ENCODE measurements at regions not wholly inside any gene's neighbourhood (a gene's known extent, or its start where the extent isn't known, plus 50 kb on each side); places are given as distances from the start of the nearest gene placed in this dataset.
"Not testable (repeated sequence)": the region's sequence is repeated elsewhere in the genome, so short reads cannot be mapped to it uniquely, and the experiment has no call there.

DNA sequence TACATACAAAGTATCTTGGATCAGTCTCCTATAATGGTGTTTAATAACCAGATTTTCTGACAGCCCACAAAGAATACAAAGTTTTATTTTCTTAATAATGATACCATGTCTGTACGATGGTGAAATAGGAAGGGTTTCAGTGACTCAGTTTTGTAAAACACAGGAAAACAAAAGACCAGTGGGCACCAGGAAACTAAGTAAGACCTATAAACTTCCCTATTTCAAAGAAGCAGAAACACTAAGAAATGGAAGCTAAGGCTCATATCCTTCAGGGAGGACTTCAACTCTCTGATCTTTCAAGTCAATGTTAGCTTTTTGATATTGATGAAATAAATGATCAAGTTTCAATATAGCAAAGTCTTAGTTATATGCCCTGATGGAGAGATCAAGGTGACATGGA lies 196.0 kb downstream of the DUSP6 start:
- Histone ChIP-seq H3K4me2 (ENCODE audit: low read length) (no peak overlapping the region), H3K79me2 (no peaks in the 10 kb centered on the region), H3K36me3 (ENCODE audit: control insufficient read depth, insufficient read depth, low read length) (no peaks in the 10 kb centered on the region), H3K27me3 (ENCODE audit: control insufficient read depth, insufficient read depth, low read length) (no peaks in the 10 kb centered on the region), H3K9ac (no peak overlapping the region), H3K4me3 (ENCODE audit: low read depth, low read length) (no peak overlapping the region), H2AFZ (peak overlapping the region; percentile 31), H3K27ac (peak overlapping the region; percentile 2), H3K9me3 (ENCODE audit: control insufficient read depth, low read length) (no peaks in the 10 kb centered on the region), H3K4me1 (peaks cover 25% of the 10 kb centered on the region)
- TF ChIP-seq CTCF (IDR thresholded peaks at IDR 0.05), result no peak

- Histone ChIP-seq H3K9me3 (ENCODE audit: control insufficient read depth, low read length) (no peaks in the 10 kb centered on the region), H3K4me2 (ENCODE audit: low read length) (no peak overlapping the region), H3K4me1 (peaks cover 20% of the 10 kb centered on the region), H3K9ac (no peak overlapping the region), H3K4me3 (ENCODE audit: low read depth, low read length) (no peak overlapping the region), H3K79me2 (no peaks in the 10 kb centered on the region), H3K36me3 (ENCODE audit: control insufficient read depth, insufficient read depth, low read length) (no peaks in the 10 kb centered on the region), H2AFZ (no peak overlapping the region), H3K27me3 (ENCODE audit: control insufficient read depth, insufficient read depth, low read length) (no peaks in the 10 kb centered on the region), H3K27ac (no peak overlapping the region)
- TF ChIP-seq CTCF (IDR thresholded peaks at IDR 0.05), result no peak
These were observed 196.5 kb downstream of the DUSP6 start for GRCh38 chr12:89155826-89156225.

GRCh38 chr12:89154743-89155499 lies 197.4 kb downstream of the DUSP6 start:
- no peaks in the 10 kb centered on the region for H3K36me3 ChIP-seq (ENCODE audit: control insufficient read depth, insufficient read depth, low read length)
- peak overlapping the region; percentile 17 for H2AFZ ChIP-seq
- no peaks in the 10 kb centered on the region for H3K79me2 ChIP-seq
- peaks cover 12% of the 10 kb centered on the region for H3K4me1 ChIP-seq
- TF ChIP-seq CTCF (IDR thresholded peaks at IDR 0.05), result peak; percentile 25
- H3K27ac ChIP-seq, result no peak overlapping the region
- H3K4me3 ChIP-seq (ENCODE audit: low read depth, low read length), result no peak overlapping the region
- no peaks in the 10 kb centered on the region for H3K27me3 ChIP-seq (ENCODE audit: control insufficient read depth, insufficient read depth, low read length)
- H3K9me3 ChIP-seq (ENCODE audit: control insufficient read depth, low read length), result no peaks in the 10 kb centered on the region
- no peak overlapping the region for H3K4me2 ChIP-seq (ENCODE audit: low read length)
- H3K9ac ChIP-seq, result no peak overlapping the region

DNA sequence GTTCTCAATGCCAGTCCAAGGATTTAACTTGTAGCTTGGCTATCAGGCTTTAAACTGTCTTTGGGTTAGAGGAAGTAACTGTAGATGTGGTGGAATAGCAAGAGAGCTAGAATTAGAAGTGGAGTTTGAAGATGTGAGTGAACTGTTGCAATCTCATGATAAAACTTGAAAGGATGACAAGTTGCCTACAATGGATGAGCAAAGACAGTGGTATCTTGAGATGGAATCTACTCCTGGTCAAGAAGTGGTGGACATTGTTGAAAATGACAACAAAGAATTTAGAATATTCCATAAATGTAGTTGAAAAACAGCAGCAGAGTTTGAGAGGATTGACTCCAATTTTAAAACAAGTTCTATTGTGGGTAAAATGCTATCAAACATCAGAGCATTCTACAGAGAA lies 199.0 kb downstream of the DUSP6 start:
- Histone ChIP-seq H3K9ac (no peak overlapping the region), H3K4me3 (ENCODE audit: low read depth, low read length) (no peak overlapping the region), H3K36me3 (ENCODE audit: control insufficient read depth, insufficient read depth, low read length) (no peaks in the 10 kb centered on the region), H3K79me2 (no peaks in the 10 kb centered on the region), H2AFZ (no peak overlapping the region), H3K27me3 (ENCODE audit: control insufficient read depth, insufficient read depth, low read length) (no peaks in the 10 kb centered on the region), H3K4me1 (peaks cover 10% of the 10 kb centered on the region), H3K9me3 (ENCODE audit: control insufficient read depth, low read length) (no peaks in the 10 kb centered on the region), H3K4me2 (ENCODE audit: low read length) (no peak overlapping the region), H3K27ac (no peak overlapping the region)
- TF ChIP-seq CTCF (IDR thresholded peaks at IDR 0.05), result no peak

DNA sequence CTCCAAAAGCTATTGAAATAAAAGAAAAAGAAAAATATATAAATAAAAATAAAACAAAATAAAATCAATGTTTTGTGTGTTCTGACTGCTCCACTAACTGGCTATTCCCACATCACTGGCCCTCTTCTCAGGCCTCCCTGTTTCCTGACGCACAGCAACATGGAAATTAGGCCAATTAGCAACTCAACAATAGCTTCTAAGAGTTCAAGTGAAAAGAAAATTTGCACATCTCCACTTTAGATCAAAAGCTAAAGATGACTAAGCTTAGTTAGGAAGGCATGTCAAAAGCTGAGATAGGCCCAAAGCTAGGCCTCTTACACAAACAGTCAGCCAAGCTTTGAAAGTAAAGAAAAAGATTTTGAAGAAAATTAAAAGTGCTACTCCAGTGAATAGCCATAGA lies 200.8 kb downstream of the DUSP6 start:
- Histone ChIP-seq H3K27me3 (ENCODE audit: control insufficient read depth, insufficient read depth, low read length) (no peaks in the 10 kb centered on the region), H3K27ac (no peak overlapping the region), H3K4me2 (ENCODE audit: low read length) (no peak overlapping the region), H3K4me3 (ENCODE audit: low read depth, low read length) (no peak overlapping the region), H3K4me1 (peaks cover 4% of the 10 kb centered on the region), H3K9ac (no peak overlapping the region), H3K79me2 (no peaks in the 10 kb centered on the region), H3K36me3 (ENCODE audit: control insufficient read depth, insufficient read depth, low read length) (no peaks in the 10 kb centered on the region), H2AFZ (peak overlapping the region; percentile 44), H3K9me3 (ENCODE audit: control insufficient read depth, low read length) (no peaks in the 10 kb centered on the region)
- no peak for TF ChIP-seq CTCF (IDR thresholded peaks at IDR 0.05)

- not testable (repeated sequence) for H3K4me3 ChIP-seq (ENCODE audit: low read depth, low read length); H3K9me3 ChIP-seq (ENCODE audit: control insufficient read depth, low read length); H3K36me3 ChIP-seq (ENCODE audit: control insufficient read depth, insufficient read depth, low read length); H3K27me3 ChIP-seq (ENCODE audit: control insufficient read depth, insufficient read depth, low read length); H3K4me2 ChIP-seq (ENCODE audit: low read length); H3K4me1 ChIP-seq; H3K79me2 ChIP-seq; H3K27ac ChIP-seq; H3K9ac ChIP-seq; H2AFZ ChIP-seq
These were observed 201.5 kb downstream of the DUSP6 start for GRCh38 chr12:89150789-89151188.
